Astrocyte of the cerebellum (primary cell): ENCODE measurements at regions not wholly inside any gene's neighbourhood (a gene's known extent, or its start where the extent isn't known, plus 50 kb on each side); places are given as distances from the start of the nearest gene placed in this dataset.

Experiments used
- DNase-seq: peaks from one replicate; pipeline ENCODE4 v3.0.0-alpha.2; 2011; ENCODE audit warnings: low read depth
- H3K4me3 ChIP-seq: 2 replicates; pipeline ENCODE4 v1.5.1; 2011; ENCODE audit warnings: mild to moderate bottlenecking, low read depth, low read length, moderate library complexity
- CTCF ChIP-seq: IDR thresholded peaks from 2 replicates; pipeline ENCODE4 v1.5.1; 2012; ENCODE audit warnings: low read length, low read depth, moderate library complexity, mild to moderate bottlenecking; ENCODE audit errors: missing control alignments
- in situ Hi-C: cut with HindIII; loops from 2 replicates; pipeline ENCODE4 v1.10.0; 2017; ENCODE audit warnings: low sequenced_read_pairs

- no peak for DNase-seq
- H3K4me3 ChIP-seq = no peak overlapping the region
- in situ Hi-C loops = no loop called here
- no peak for TF ChIP-seq CTCF
Measured at GRCh38 chr16:6076631-6077030, 979.0 kb upstream of the EEF2KMT start.

GRCh38 chr16:6068063-6068462, 970.5 kb upstream of the EEF2KMT start:
- TF ChIP-seq CTCF = no peak
- no peak for DNase-seq
- in situ Hi-C loops = no loop called here
- no peak overlapping the region for H3K4me3 ChIP-seq

- in situ Hi-C loops = no loop called here
- no peak overlapping the region for H3K4me3 ChIP-seq
- no peak for DNase-seq
- no peak for TF ChIP-seq CTCF
Measured at GRCh38 chr16:6066652-6067051, 969.1 kb upstream of the EEF2KMT start.

GRCh38 chr16:6063526-6063925, 965.9 kb upstream of the EEF2KMT start:
- DNase-seq = no peak
- TF ChIP-seq CTCF = no peak
- H3K4me3 ChIP-seq = no peak overlapping the region
- in situ Hi-C loops = no loop called here

GRCh38 chr16:6059671-6060070, 962.1 kb upstream of the EEF2KMT start:
- in situ Hi-C loops = no loop called here
- no peak overlapping the region for H3K4me3 ChIP-seq
- TF ChIP-seq CTCF = no peak
- DNase-seq = no peak

- DNase-seq = no peak
- in situ Hi-C loops = no loop called here
- TF ChIP-seq CTCF = no peak
- H3K4me3 ChIP-seq = no peak overlapping the region
Measured at GRCh38 chr16:6057821-6058220, 960.2 kb upstream of the EEF2KMT start.

GRCh38 chr16:6048017-6048416, 950.4 kb upstream of the EEF2KMT start:
- no peak overlapping the region for H3K4me3 ChIP-seq
- TF ChIP-seq CTCF = no peak
- in situ Hi-C loops = no loop called here
- DNase-seq = no peak
